ENCODE measurements at regions not wholly inside any gene's neighbourhood (a gene's known extent, or its start where the extent isn't known, plus 50 kb on each side); places are given as distances from the start of the nearest gene placed in this dataset.

GRCh38 chr5:105168806-105169205 is 1606.2 kb upstream of the NUDT12 start:
- no peak overlapping the region for H3K27ac ChIP-seq (ENCODE audit: insufficient read depth, low read depth, low read length)
- H3K27me3 ChIP-seq (ENCODE audit: control insufficient read depth in 2 of 2, insufficient read depth in 2 of 2, low read length in 2 of 2) = no peaks in the 10 kb centered on the region
- FAIRE-seq (no peak), DNase-seq (ENCODE audit: low read depth, low spot score) (no peak)
- H3K9me3 ChIP-seq (replicated peaks; ENCODE audit: control insufficient read depth, insufficient read depth, low read length) = no peaks in the 10 kb centered on the region
- ChIA-PET POLR2A (no interaction called here), CTCF (no interaction called here)
- H3K9ac ChIP-seq (replicated peaks; ENCODE audit: extremely low read depth, insufficient read depth, low read length) = no peak overlapping the region
- TF ChIP-seq CTCF (IDR thresholded peaks at IDR 0.05; ENCODE audit: extremely low read depth in 1 of 2, insufficient read depth in 1 of 2, low read depth in 1 of 2, low read length in 2 of 2) (no peak), MYC (IDR thresholded peaks at IDR 0.05; ENCODE audit: low read depth, low read length) (no peak), JUN (IDR thresholded peaks at IDR 0.05; ENCODE audit: borderline replicate concordance, insufficient read depth, insufficient read length, low read depth) (no peak), FOS (IDR thresholded peaks at IDR 0.05; ENCODE audit: borderline replicate concordance, insufficient read depth, low read length) (no peak), EZH2 (IDR thresholded peaks at IDR 0.05; ENCODE audit: borderline replicate concordance, low read depth, low read length, severe bottlenecking) (no peak), POLR2AphosphoS5 (IDR thresholded peaks at IDR 0.05; ENCODE audit: insufficient read depth, low read depth, low read length) (no peak), GATA2 (IDR thresholded peaks at IDR 0.05; ENCODE audit: insufficient read depth, insufficient read length, low read depth, low read length) (no peak), MAX (IDR thresholded peaks at IDR 0.05; ENCODE audit: insufficient read depth, insufficient read length) (no peak), POLR2A (IDR thresholded peaks at IDR 0.05; ENCODE audit: low read depth, low read length) (no peak)
- H3K9me1 ChIP-seq (replicated peaks; ENCODE audit: control insufficient read depth, extremely low read depth, insufficient read depth, low read length) = no peaks in the 10 kb centered on the region
- no peaks in the 10 kb centered on the region for H3K36me3 ChIP-seq (ENCODE audit: control insufficient read depth in 2 of 2, extremely low read depth in 1 of 2, insufficient read depth in 2 of 2, low read length in 2 of 2)
- no peak overlapping the region for H3K4me3 ChIP-seq (replicated peaks in 1 of 3; ENCODE audit: insufficient read depth in 1 of 3, low read depth in 1 of 3, low read length in 3 of 3)
- BruUV-seq (replicated peaks) = no TSS peak
- dilution Hi-C loops (cut with MboI; ENCODE audit: extremely low pct_ligation_motif_present, low sequenced_read_pairs) (no loop called here), intact Hi-C loops (cut with micrococcal nuclease) (no loop called here)
- H3K4me1 ChIP-seq (ENCODE audit: control insufficient read depth, extremely low read depth, insufficient read depth, low read length) = no peaks in the 10 kb centered on the region
- H3K79me2 ChIP-seq (ENCODE audit: control insufficient read depth, insufficient read depth, low read length) = no peaks in the 10 kb centered on the region
- no peaks in the 10 kb centered on the region for H4K20me1 ChIP-seq (replicated peaks; ENCODE audit: control insufficient read depth, extremely low read depth, insufficient read depth, low read length)
- no peak overlapping the region for H2AFZ ChIP-seq (ENCODE audit: low read depth, low read length)
- no peak overlapping the region for H3K4me2 ChIP-seq (ENCODE audit: insufficient read depth, low read length)

Data from endothelial cell of umbilical vein (primary cell).